PC-3 (cell line): ENCODE measurements at regions not wholly inside any gene's neighbourhood (a gene's known extent, or its start where the extent isn't known, plus 50 kb on each side); places are given as distances from the start of the nearest gene placed in this dataset.

Source experiments
- ATAC-seq: fragments of 200-7000 bp; cut with Tn5 transposase; 2 replicates; pipeline ENCODE4 v1.9.1; 2020; ENCODE audit warnings: mild to moderate bottlenecking, moderate library complexity
- BruUV-seq: library from RNA; stranded (reverse); fragments of 400-500 nt; replicated peaks from 2 replicates; lab custom pipeline; 2021; lab: Mats Ljungman, UMichigan
- CTCF ChIA-PET: fragments of 300-600 bp; sonication (Branson Sonifier 250); formaldehyde crosslinking; loops from one replicate; lab custom pipeline; 2022; ENCODE audit warnings: antibody characterized with exemption; lab: Charles Lee
- POLR2A ChIA-PET: fragments of 300-600 bp; sonication (Branson Sonifier 250); formaldehyde crosslinking; loops from one replicate; lab custom pipeline; 2022; ENCODE audit warnings: antibody characterized with exemption; ENCODE audit not compliant: unreplicated experiment; lab: Charles Lee
- DNase-seq: peaks from one replicate; pipeline ENCODE4 v3.0.0-alpha.2; 2015
- H2AFZ ChIP-seq: fragments of 300-600 bp; sonication (generic); 2 replicates; pipeline ENCODE4 v1.6.0; 2016; ENCODE audit warnings: antibody characterized with exemption, low read length
- H3F3A ChIP-seq: fragments of 300-600 bp; sonication (generic); one replicate; pipeline ENCODE4 v1.6.0; 2017; ENCODE audit warnings: antibody characterized with exemption, low read length, control low read depth, mild to moderate bottlenecking; ENCODE audit not compliant: unreplicated experiment
- H3K27ac ChIP-seq: fragments of 300-600 bp; sonication (generic); 2 replicates; pipeline ENCODE4 v1.5.1; 2016; ENCODE audit warnings: mild to moderate bottlenecking, low read length
- H3K27me3 ChIP-seq: fragments of 300-600 bp; sonication (generic); 2 replicates; pipeline ENCODE4 v1.6.1; 2016; ENCODE audit warnings: low read length, mixed read lengths
- H3K36me3 ChIP-seq: fragments of 300-600 bp; sonication (generic); 2 replicates; pipeline ENCODE4 v1.6.1; 2016; ENCODE audit warnings: low read depth, mixed run types, low read length, mixed read lengths
- H3K4me1 ChIP-seq: fragments of 300-600 bp; sonication (generic); 2 replicates; pipeline ENCODE4 v1.5.1; 2016; ENCODE audit warnings: low read length; ENCODE audit not compliant: insufficient read depth
- H3K4me2 ChIP-seq: fragments of 300-600 bp; sonication (generic); 2 replicates; pipeline ENCODE4 v1.6.0; 2016; ENCODE audit warnings: low read length
- H3K4me3 ChIP-seq: fragments of 300-600 bp; sonication (generic); 2 replicates; pipeline ENCODE4 v1.5.1; 2016; ENCODE audit warnings: mild to moderate bottlenecking, low read length, mixed read lengths
- H3K79me2 ChIP-seq: fragments of 300-600 bp; sonication (generic); 2 replicates; pipeline ENCODE4 v1.6.1; 2017; ENCODE audit warnings: low read length, mixed read lengths
- H3K9ac ChIP-seq: fragments of 300-600 bp; sonication (generic); 2 replicates; pipeline ENCODE4 v1.6.0; 2016; ENCODE audit warnings: mild to moderate bottlenecking, low read length
- H3K9me2 ChIP-seq: fragments of 300-600 bp; sonication (generic); replicated peaks from 2 replicates; pipeline ENCODE4 v1.6.1; 2016; ENCODE audit warnings: mixed run types, low read length, mixed read lengths
- H3K9me3 ChIP-seq: fragments of 300-600 bp; sonication (generic); 2 replicates; pipeline ENCODE4 v1.6.1; 2016; ENCODE audit warnings: low read length, mixed read lengths
- H4K20me1 ChIP-seq: fragments of 300-600 bp; sonication (generic); 2 replicates; pipeline ENCODE4 v1.6.1; 2016; ENCODE audit warnings: low read length, mixed read lengths
- EZH2 ChIP-seq: fragments of 300-600 bp; sonication (generic); IDR thresholded peaks from one replicate; pipeline ENCODE4 v1.6.1; 2017; ENCODE audit warnings: antibody characterized with exemption, mild to moderate bottlenecking, low read length; ENCODE audit not compliant: unreplicated experiment
- EZH2phosphoT487 ChIP-seq: fragments of 300-600 bp; sonication (generic); IDR thresholded peaks from 2 replicates; pipeline ENCODE4 v1.6.1; 2018; ENCODE audit warnings: mild to moderate bottlenecking, antibody characterized with exemption, low read length, borderline replicate concordance
- intact Hi-C: fragments of 100-400 bp; cut with micrococcal nuclease; formaldehyde crosslinking; loops from 2 replicates; pipeline ENCODE4 v1.9.0; 2023
- TF ChIP-seq, protein P1 (sequence below): fragments of 300-600 bp; sonication (generic); conservative IDR thresholded peaks from 2 replicates; pipeline ENCODE4 v1.5.1; 2017; ENCODE audit warnings: antibody characterized with exemption, low read depth, mild to moderate bottlenecking, low read length

DNA sequence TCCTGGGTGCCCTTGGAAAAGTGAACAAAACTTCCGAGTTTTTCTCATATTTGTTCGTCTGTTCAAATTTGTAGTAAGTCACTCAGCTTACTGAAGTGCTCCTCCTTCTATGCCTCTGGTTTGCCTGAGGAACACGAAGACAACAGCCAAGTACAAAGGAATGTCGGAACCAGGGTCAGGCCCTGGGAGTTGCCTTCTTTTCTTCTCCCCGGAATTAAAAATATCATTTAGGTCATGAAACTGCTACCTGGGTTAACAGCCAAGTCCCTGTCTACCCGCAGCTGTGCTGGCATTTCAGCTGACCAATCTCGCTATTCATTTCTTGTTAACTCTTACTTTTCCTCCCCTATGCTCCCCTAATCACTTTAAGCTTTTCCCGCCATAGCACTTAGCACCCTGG is 137.6 kb upstream of the TEX13D start:
- BruUV-seq: no TSS peak
- no peak for TF ChIP-seq EZH2phosphoT487
- no peak for TF ChIP-seq EZH2
- TF ChIP-seq, protein P1, sequence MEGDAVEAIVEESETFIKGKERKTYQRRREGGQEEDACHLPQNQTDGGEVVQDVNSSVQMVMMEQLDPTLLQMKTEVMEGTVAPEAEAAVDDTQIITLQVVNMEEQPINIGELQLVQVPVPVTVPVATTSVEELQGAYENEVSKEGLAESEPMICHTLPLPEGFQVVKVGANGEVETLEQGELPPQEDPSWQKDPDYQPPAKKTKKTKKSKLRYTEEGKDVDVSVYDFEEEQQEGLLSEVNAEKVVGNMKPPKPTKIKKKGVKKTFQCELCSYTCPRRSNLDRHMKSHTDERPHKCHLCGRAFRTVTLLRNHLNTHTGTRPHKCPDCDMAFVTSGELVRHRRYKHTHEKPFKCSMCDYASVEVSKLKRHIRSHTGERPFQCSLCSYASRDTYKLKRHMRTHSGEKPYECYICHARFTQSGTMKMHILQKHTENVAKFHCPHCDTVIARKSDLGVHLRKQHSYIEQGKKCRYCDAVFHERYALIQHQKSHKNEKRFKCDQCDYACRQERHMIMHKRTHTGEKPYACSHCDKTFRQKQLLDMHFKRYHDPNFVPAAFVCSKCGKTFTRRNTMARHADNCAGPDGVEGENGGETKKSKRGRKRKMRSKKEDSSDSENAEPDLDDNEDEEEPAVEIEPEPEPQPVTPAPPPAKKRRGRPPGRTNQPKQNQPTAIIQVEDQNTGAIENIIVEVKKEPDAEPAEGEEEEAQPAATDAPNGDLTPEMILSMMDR: no peak

GRCh38 chrX:124203311-124203710 is 129.1 kb upstream of the TEX13D start:
- Histone ChIP-seq H3K9me2 (no peaks in the 10 kb centered on the region), H3K9me3 (no peaks in the 10 kb centered on the region), H4K20me1 (no peaks in the 10 kb centered on the region), H3K27ac (no peak overlapping the region), H3K4me2 (no peak overlapping the region), H3K36me3 (no peaks in the 10 kb centered on the region), H3K4me1 (no peaks in the 10 kb centered on the region), H3K9ac (no peak overlapping the region), H3K27me3 (no peaks in the 10 kb centered on the region), H3K79me2 (no peaks in the 10 kb centered on the region), H3F3A (no peaks in the 10 kb centered on the region), H3K4me3 (no peak overlapping the region), H2AFZ (no peak overlapping the region)
- CTCF ChIA-PET: no interaction called here
- POLR2A ChIA-PET: no interaction called here
- TF ChIP-seq EZH2phosphoT487 (no peak), EZH2 (no peak)
- TF ChIP-seq, protein P1: no peak
- BruUV-seq: no TSS peak
- DNase-seq: no peak
- intact Hi-C loops: no loop called here
- ATAC-seq: no peak

More for the DNA sequence above, 137.6 kb upstream of the TEX13D start:
- CTCF ChIA-PET: no interaction called here
- no peaks in the 10 kb centered on the region for H3K4me1 ChIP-seq
- DNase-seq (no peak), ATAC-seq (no peak)
- H3K27me3 ChIP-seq: no peaks in the 10 kb centered on the region
- no peak overlapping the region for H3K27ac ChIP-seq
- intact Hi-C loops: no loop called here
- no peak overlapping the region for H2AFZ ChIP-seq
- H3K4me2 ChIP-seq: no peak overlapping the region
- POLR2A ChIA-PET: no interaction called here
- no peaks in the 10 kb centered on the region for H3K9me2 ChIP-seq
- H4K20me1 ChIP-seq: no peaks in the 10 kb centered on the region
- H3K36me3 ChIP-seq: no peaks in the 10 kb centered on the region
- H3K9me3 ChIP-seq: no peaks in the 10 kb centered on the region
- H3K4me3 ChIP-seq: no peak overlapping the region
- H3F3A ChIP-seq: no peaks in the 10 kb centered on the region
- H3K79me2 ChIP-seq: no peaks in the 10 kb centered on the region
- H3K9ac ChIP-seq: no peak overlapping the region

GRCh38 chrX:124208660-124209059 is 123.8 kb upstream of the TEX13D start:
- no peaks in the 10 kb centered on the region for H3K79me2 ChIP-seq
- H3K27me3 ChIP-seq: no peaks in the 10 kb centered on the region
- no peak for ATAC-seq
- H3F3A ChIP-seq: no peaks in the 10 kb centered on the region
- TF ChIP-seq, protein P1: no peak
- no peak for TF ChIP-seq EZH2phosphoT487
- TF ChIP-seq EZH2: no peak
- no peak overlapping the region for H3K9ac ChIP-seq
- CTCF ChIA-PET: no interaction called here
- peaks cover 22% of the 10 kb centered on the region for H3K4me1 ChIP-seq
- no peaks in the 10 kb centered on the region for H3K9me2 ChIP-seq
- no peaks in the 10 kb centered on the region for H4K20me1 ChIP-seq
- no peak overlapping the region for H3K4me3 ChIP-seq
- BruUV-seq: no TSS peak
- intact Hi-C loops: no loop called here
- H2AFZ ChIP-seq: no peak overlapping the region
- no peak overlapping the region for H3K4me2 ChIP-seq
- DNase-seq: no peak
- H3K36me3 ChIP-seq: no peaks in the 10 kb centered on the region
- POLR2A ChIA-PET: no interaction called here
- no peaks in the 10 kb centered on the region for H3K9me3 ChIP-seq
- H3K27ac ChIP-seq: no peak overlapping the region
